T-helper 1 cell treated with Interleukin-12 subunit alpha and Interleukin-12 subunit beta and Interleukin-4 antibody, amounts not matched to agents 30 ng/mL and 1 ng/mL, for 36 hours (primary cell): ENCODE measurements at regions not wholly inside any gene's neighbourhood (a gene's known extent, or its start where the extent isn't known, plus 50 kb on each side); places are given as distances from the start of the nearest gene placed in this dataset.

ENCODE experiments used
- intact Hi-C: fragments of 100-400 bp; cut with micrococcal nuclease; formaldehyde crosslinking; loops from one replicate; pipeline ENCODE4 v1.15.1; 2024

- intact Hi-C loops: no loop called here
These were observed 410.8 kb downstream of the TTLL7 start for GRCh38 chr1:83588140-83588539.

DNA sequence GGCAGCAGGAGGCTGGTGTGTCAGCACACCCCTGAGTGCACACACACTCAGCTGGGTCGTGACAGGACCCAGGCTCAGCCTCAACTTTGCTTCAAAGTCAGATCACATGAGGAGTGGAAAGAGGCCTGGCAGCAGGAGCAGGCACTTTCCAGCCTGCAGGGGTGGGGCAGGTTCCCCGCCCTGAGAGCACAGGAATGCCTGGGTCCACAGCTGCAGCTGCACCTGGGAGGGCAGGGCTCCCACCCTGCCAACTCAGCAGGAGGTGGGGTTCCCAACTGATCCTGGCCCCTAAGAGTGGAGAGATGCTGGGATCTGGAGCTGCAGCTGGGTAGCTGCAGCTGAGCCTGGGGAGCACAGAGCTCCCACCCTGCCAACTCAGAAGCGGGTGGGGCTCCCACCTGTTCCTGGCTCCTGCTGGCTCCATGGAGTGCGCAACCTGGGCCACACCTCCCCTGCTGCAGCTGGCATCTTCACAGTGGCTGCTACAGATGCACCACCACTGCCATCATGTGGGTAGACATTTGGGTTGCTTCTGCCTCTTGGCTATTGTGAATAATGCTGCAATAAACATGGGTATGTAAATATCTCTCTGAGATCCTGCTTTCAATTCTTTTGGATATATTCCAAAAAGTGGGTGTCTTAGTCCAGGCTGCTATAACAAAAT, 415.4 kb downstream of the TTLL7 start:
- intact Hi-C loops: loop anchor here (1.0 kb wide), 1 partner anchor 808 kb away; no protein-coding TSS in a partner anchor

GRCh38 chr1:83581747-83582146, 417.2 kb downstream of the TTLL7 start:
- intact Hi-C loops: no loop called here

GRCh38 chr1:83574791-83575190, 424.1 kb downstream of the TTLL7 start:
- intact Hi-C loops: no loop called here

- intact Hi-C loops: no loop called here
These were observed 425.2 kb downstream of the TTLL7 start for GRCh38 chr1:83573776-83574175.

DNA sequence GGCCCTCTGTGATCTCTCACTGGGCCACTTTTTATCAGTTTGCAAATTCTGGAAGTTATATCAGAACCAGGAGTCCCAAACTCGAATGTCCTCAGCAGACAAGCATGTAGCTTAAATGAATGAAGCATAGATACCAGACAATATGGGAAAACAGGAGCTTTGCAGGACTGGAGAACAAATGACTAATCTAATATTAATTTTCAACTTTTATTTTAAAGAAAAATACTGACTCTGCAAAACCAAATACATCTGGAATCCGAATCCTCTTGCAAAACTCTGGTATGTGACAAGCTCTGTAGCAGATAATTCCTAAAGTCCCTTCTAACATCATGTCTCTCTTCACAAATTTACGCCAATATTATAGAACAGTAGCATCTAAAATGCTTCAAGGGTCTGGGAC, 427.4 kb downstream of the TTLL7 start:
- intact Hi-C loops: no loop called here

DNA sequence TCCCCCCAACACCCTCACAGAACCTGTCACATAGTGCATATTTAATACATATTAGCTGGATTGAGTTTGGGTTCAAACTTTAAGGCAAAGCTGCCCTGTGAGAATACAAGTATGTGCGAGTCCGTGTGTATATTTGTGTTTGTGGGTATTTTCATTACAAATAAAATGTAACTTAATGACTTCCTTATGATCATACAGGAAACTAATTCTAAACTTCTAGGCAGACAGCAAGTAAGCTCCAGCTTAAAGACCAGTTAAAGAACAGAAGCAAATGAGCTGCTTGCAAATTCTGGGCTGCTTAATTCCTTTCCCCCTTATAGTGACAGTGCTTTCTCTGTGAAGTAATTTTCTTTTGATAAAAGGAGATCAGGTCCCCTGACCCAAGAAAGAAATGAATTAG, 437.6 kb downstream of the TTLL7 start:
- intact Hi-C loops: no loop called here

GRCh38 chr1:83559129-83559840, 439.6 kb downstream of the TTLL7 start:
- intact Hi-C loops: no loop called here

DNA sequence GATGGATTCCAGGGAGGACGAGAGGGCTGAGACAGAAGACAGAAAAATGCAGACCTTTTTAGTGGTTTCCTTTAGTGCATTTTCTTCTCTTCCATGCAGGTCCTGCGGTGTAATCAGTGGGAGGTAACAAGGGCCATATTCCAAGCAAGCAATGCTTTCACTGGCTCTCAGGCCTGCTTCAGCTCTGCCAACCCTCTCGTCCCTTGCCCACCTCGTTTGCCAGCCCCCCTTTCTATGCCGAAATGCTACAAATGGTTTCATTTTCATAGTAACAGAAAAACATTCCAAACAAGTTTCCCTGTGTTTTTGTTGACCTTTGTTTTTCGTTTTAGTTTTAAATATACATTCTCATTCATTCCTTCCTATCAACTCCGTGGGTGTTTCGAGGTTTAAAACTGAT, 443.1 kb downstream of the TTLL7 start:
- intact Hi-C loops: no loop called here

GRCh38 chr1:83554174-83554573, 444.8 kb downstream of the TTLL7 start:
- intact Hi-C loops: no loop called here

DNA sequence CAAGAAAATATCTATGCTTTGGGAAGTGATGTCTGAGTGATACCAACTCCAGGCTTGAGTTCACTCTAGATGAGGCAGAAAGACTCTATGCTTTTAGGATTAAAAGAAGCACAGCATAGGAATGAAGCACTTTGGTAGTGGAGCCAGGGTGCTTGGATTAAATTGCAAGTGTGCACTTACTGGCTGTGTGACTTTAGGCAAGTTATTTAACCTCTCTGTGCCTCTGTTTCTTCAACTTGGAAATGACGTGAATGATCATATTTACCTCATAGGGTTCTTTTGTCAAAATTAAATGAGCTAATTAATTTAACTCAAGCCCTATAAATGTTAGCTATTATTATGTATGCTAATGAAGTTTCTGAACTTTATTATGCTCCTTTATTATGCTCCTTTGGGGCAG, 446.1 kb downstream of the TTLL7 start:
- intact Hi-C loops: no loop called here

DNA sequence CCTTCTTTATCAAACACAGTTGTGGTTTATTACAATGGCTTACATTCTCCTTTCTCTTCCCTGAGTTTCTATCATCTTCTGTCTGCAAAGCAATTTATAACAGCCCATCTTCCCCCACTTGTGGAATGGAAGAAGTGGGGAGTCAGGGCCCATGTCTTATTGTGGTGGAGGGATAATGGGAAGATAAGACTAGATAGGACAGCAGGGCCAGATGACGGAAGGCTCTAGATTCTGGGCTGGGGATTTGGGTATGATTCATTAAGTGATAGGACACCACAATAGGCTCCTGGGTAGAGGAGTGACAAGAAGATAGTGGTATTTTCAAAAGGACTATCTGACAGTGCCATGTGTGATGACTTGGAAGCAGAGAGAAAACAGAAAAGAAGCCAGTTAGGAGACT, 450.6 kb downstream of the TTLL7 start:
- intact Hi-C loops: no loop called here

- intact Hi-C loops: no loop called here
These were observed 451.0 kb downstream of the TTLL7 start for GRCh38 chr1:83547901-83548300.

DNA sequence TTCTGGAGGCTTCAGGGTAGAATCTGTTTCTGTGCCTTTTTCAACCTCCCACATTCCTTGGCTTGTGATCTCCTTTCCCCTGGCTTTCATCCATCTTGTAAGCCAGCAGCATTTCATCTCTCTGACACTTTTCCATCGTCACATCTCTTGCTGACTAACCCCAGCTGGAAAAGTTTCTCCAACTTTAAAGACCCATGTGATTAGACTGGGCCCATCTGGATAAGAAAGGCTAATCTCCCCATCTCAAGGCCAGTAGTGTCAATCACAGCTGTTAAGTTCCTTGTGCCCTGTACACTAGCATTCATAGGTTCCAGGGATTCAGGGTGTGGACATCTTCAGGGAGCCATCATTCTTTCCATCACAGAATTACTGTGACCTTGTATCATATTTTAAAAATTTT, 452.1 kb downstream of the TTLL7 start:
- intact Hi-C loops: no loop called here

DNA sequence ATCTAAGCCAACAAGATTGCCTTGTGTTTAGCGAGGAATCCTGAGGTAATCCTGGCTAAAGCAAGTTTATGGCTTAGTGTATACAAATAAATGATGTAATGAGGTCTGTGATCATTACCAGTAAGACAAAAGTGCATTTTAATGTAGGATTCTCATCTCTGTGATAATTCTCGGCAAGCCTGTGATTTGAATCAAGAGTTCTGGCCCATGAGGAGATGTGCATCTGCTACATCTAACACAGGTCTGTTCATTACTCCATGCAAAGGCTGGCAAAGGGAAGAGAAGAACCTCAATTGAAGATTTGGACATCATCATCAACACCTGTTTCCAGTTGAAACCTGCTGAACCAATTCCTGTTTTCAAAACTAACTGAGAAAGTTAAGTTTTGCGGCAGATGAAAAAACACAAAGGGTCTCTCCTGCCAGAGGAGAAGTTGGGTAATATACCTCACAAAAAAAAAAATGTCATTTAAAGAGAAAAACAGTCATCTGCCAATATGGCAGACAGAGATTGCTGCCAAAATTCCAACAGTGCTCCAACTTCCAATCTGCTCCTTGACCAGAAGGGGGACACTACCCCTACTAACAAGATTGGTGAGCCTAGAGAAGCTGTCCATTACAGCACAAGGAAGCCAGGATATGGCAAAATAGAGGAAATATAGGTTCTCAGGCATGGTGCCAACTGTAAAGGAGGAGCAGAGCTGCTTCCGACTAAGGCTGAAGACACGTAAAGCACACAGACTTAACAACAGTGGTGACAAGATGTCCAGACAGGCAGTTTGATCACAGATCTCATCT, 453.7 kb downstream of the TTLL7 start:
- intact Hi-C loops: no loop called here

DNA sequence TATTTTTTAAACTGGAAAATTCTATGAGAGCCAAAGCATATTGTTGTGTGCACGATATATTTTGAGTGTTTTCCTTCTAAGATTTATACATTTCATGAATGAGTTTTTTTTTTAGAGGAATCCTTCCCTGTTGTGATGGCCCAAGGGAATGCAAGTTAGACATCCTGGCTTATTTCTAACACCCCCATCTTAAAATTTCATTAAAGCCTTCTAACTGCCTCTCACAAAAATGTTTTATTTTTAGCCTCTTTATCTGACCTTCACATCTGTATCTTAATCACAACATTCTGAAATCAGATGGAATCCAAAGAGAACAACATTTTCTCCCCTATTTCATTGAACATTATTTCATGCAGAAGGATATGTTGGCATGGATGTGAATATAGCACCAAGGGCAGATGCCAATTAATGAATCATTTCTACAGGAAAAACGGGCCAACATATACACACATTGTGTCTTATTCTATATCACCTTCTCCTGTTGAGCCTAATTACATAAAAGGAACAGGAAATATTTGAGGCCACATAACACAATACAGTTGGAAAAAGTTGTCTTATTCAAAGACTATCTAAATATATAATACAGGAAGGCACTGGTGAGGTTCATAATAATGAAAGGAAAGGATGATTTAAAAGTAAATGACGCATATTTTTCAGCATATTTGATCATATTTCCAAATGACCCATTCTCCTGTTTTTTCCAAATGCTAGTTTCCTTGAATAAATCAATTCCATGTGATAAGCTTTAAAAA, 455.5 kb downstream of the TTLL7 start:
- intact Hi-C loops: no loop called here

DNA sequence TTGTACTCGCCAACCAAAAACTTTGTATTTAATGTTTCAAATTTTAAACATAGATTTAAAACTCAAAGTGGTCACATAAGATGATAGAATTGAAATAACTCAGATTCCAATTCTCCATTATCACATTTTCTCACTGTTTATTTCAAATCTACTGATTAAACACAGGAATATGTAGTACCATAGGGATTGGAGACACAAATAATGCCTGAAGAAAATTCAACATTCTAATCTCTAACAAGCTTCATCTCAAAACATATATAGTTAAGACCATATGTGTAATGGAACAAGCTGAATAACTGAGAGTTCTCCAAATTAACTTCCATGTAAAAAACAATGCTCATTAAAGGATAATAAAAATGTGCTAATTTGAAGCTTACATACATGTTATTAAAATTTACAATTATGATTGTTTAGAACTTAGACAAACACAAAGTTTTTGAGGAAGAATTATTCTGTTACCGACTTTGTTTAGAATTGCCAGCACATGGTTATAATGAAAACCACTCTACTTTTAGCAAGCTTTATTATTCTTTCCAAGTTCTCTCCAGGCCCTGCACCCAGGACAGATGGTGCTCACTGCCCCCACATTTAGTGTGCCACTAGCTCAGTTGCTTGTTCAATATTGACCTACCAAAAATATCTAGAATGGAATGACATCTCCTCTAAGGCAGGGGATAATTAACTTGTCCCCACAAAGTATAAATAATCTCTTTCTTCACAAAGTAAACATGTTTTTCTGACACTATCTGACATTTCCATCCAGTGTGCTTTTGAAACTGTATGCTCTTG, 467.2 kb downstream of the TTLL7 start:
- intact Hi-C loops: no loop called here

GRCh38 chr1:83530506-83530905, 468.4 kb downstream of the TTLL7 start:
- intact Hi-C loops: no loop called here

GRCh38 chr1:83527987-83528386, 470.9 kb downstream of the TTLL7 start:
- intact Hi-C loops: no loop called here

GRCh38 chr1:83520797-83521196, 478.1 kb downstream of the TTLL7 start:
- intact Hi-C loops: no loop called here

- intact Hi-C loops: loop anchor here (1.0 kb wide), 1 partner anchor 8 kb away; no protein-coding TSS in a partner anchor
These were observed 482.6 kb downstream of the TTLL7 start for GRCh38 chr1:83516369-83516768.
